ENCODE measurements at regions not wholly inside any gene's neighbourhood (a gene's known extent, or its start where the extent isn't known, plus 50 kb on each side); places are given as distances from the start of the nearest gene placed in this dataset.

- TF ChIP-seq CEBPZ (IDR thresholded peaks at IDR 0.05; ENCODE audit: low read depth, low read length) (no peak), HDGF (IDR thresholded peaks at IDR 0.05) (no peak), ZNF207 (IDR thresholded peaks at IDR 0.05; ENCODE audit: borderline replicate concordance) (no peak), STAT3 (IDR thresholded peaks at IDR 0.05; ENCODE audit: low read depth, low read length) (no peak), YBX1 (IDR thresholded peaks at IDR 0.05) (no peak), BACH1 (IDR thresholded peaks at IDR 0.05; ENCODE audit: borderline replicate concordance) (no peak), USF2 (IDR thresholded peaks at IDR 0.05; ENCODE audit: borderline replicate concordance, low read depth, low read length) (no peak)
Measured at GRCh38 chr2:60368456-60368855, 185.0 kb downstream of the BCL11A start (continued).

GRCh38 chr2:60366135-60366712 is 187.2 kb downstream of the BCL11A start:
- H3K27me3 ChIP-seq (replicated peaks in 1 of 2; ENCODE audit: control insufficient read depth in 2 of 2, insufficient read depth in 2 of 2, low read length in 1 of 2) = no peaks in the 10 kb centered on the region
- H3K79me2 ChIP-seq (ENCODE audit: control insufficient read depth, insufficient read depth, low read length) = no peaks in the 10 kb centered on the region
- ChIA-PET POLR2A (no interaction called here), CTCF (interaction anchor here (0.6 to 1.5 kb wide), 3 partner anchors 12 to 73 kb away, joined by 3 to 5 read pairs (median 3); no protein-coding TSS in a partner anchor), RAD21 (ENCODE audit: unreplicated experiment) (interaction anchor here (1.3 kb wide), 1 partner anchor 12 kb away, joined by 8 read pairs; no protein-coding TSS in a partner anchor), SMC1A (ENCODE audit: uncharacterized antibody, unreplicated experiment) (interaction anchor here (1.1 to 2.4 kb wide), 4 partner anchors 10 to 143 kb away, joined by 3 to 11 read pairs (median 4); no protein-coding TSS in a partner anchor)
- H3K4me2 ChIP-seq (ENCODE audit: control insufficient read depth, insufficient read depth) = peak overlapping the region; percentile 41; the same call in 1 of the 2 replicates
- peak overlapping the region; percentile 74 for H2AFZ ChIP-seq (ENCODE audit: control insufficient read depth, low read depth, low read length)
- FAIRE-seq (no peak), DNase-seq (ENCODE audit: low read depth, low spot score) (no peak), ATAC-seq (peak; percentile 85)
- no peaks in the 10 kb centered on the region for H3K9me3 ChIP-seq (replicated peaks; ENCODE audit: control insufficient read depth, insufficient read depth, low read length)
- no TSS peak for BruUV-seq (replicated peaks)
- H3K9ac ChIP-seq (ENCODE audit: control insufficient read depth, insufficient read depth, low read length) = 0 out of 2 replicates have a peak overlapping the region, but pooled peaks have one; percentile 1
- no peaks in the 10 kb centered on the region for H4K20me1 ChIP-seq (ENCODE audit: control insufficient read depth, insufficient read depth)
- H3K27ac ChIP-seq (ENCODE audit: control insufficient read depth, insufficient read depth) = peak overlapping the region; percentile 40
- no peak overlapping the region for H3K4me3 ChIP-seq
- peaks cover 58% of the 10 kb centered on the region for H3K4me1 ChIP-seq (ENCODE audit: control insufficient read depth, insufficient read depth, low read length)
- in situ Hi-C loops (cut with MboI) (no loop called here), intact Hi-C loops (cut with micrococcal nuclease; ENCODE audit: unreplicated experiment) (no loop called here)
- no peaks in the 10 kb centered on the region for H3K36me3 ChIP-seq (ENCODE audit: control insufficient read depth in 2 of 2, insufficient read depth in 2 of 2, low read length in 1 of 2)
- TF ChIP-seq TCF12 (IDR thresholded peaks at IDR 0.05; ENCODE audit: low read depth, low read length) = peak; percentile 36; the same call in 1 of the 2 replicates
- TF ChIP-seq PAX5 (IDR thresholded peaks at IDR 0.05; ENCODE audit: borderline replicate concordance, low read depth, low read length) = peak; percentile 29; the same call in 1 of the 2 replicates
- TF ChIP-seq NFIC (IDR thresholded peaks at IDR 0.05; ENCODE audit: low read depth, low read length) = peak; percentile 43; the same call in 1 of the 2 replicates
- TF ChIP-seq EED (IDR thresholded peaks at IDR 0.05; ENCODE audit: low read depth) = peak; percentile 51; the same call in 1 of the 2 replicates
- no peak for TF ChIP-seq JUND (IDR thresholded peaks at IDR 0.05; ENCODE audit: low read depth, low read length)
- TF ChIP-seq RUNX3 (IDR thresholded peaks at IDR 0.05; ENCODE audit: low read length) = peak; percentile 56
- TF ChIP-seq IRF5 (IDR thresholded peaks at IDR 0.05; ENCODE audit: borderline replicate concordance) = no peak
- TF ChIP-seq BMI1 (IDR thresholded peaks at IDR 0.05; ENCODE audit: borderline replicate concordance) = no peak
- TF ChIP-seq ELK1 (IDR thresholded peaks at IDR 0.05; ENCODE audit: low read depth, low read length) = no peak
- TF ChIP-seq SP1 (IDR thresholded peaks at IDR 0.05; ENCODE audit: low read depth, low read length) = peak; percentile 14
- WGBS (ENCODE audit: insufficient coverage, insufficient replicate concordance, low lambda C conversion rate, missing lambda C conversion rate) = 22% methylated on average over 4 of the region's 4 CpGs

Data from GM12878 (cell line).